CD14-positive monocyte (primary cell): ENCODE measurements at regions not wholly inside any gene's neighbourhood (a gene's known extent, or its start where the extent isn't known, plus 50 kb on each side); places are given as distances from the start of the nearest gene placed in this dataset.

Experiments used
- DNase-seq, 3 donors: peaks; one replicate each; pipeline ENCODE4 v3.0.0-alpha.2; 2011 to 2022
- H2AFZ ChIP-seq: 2 replicates; pipeline ENCODE4 v1.6.0; 2012; ENCODE audit warnings: mild to moderate bottlenecking, low read depth, low read length, inconsistent platforms; ENCODE audit not compliant: insufficient read depth, poor library complexity, severe bottlenecking
- H3K27ac ChIP-seq, 2 donors: 1 replicate in 1 of 2; 2 replicates in 1 of 2; pipeline ENCODE4 v1.5.1; 2012 to 2013; ENCODE audit warnings: low read length in 2 of 2, control low read depth in 1 of 2, inconsistent platforms in 1 of 2, low read depth in 1 of 2, mild to moderate bottlenecking in 1 of 2
- H3K27me3 ChIP-seq, 2 donors: one replicate each; pipeline versions ENCODE4 v1.6.0 to v1.6.1; 2011 to 2013; ENCODE audit warnings: low read length in 2 of 2; ENCODE audit not compliant: control insufficient read depth in 2 of 2, insufficient read depth in 2 of 2
- H3K36me3 ChIP-seq, 2 donors: replicated peaks in 1 of 2; 1 replicate in 1 of 2; 2 replicates in 1 of 2; pipeline versions ENCODE4 v1.5.1 to v1.6.1; 2012 to 2013; ENCODE audit warnings: low read length in 2 of 2, control low read depth in 1 of 2, inconsistent platforms in 1 of 2, mild to moderate bottlenecking in 1 of 2; ENCODE audit not compliant: insufficient read depth in 2 of 2, control insufficient read depth in 1 of 2
- H3K4me1 ChIP-seq, 2 donors: 1 replicate in 1 of 2; 2 replicates in 1 of 2; pipeline versions ENCODE4 v1.5.1 to v1.6.1; 2012 to 2013; ENCODE audit warnings: low read length in 2 of 2, control low read depth in 1 of 2, inconsistent platforms in 1 of 2, mild to moderate bottlenecking in 1 of 2, moderate library complexity in 1 of 2; ENCODE audit not compliant: insufficient read depth in 2 of 2, control insufficient read depth in 1 of 2
- H3K4me2 ChIP-seq: replicated peaks from 2 replicates; pipeline ENCODE3; 2012; ENCODE audit warnings: low read length, moderate library complexity, mild to moderate bottlenecking; ENCODE audit not compliant: poor library complexity, severe bottlenecking; ENCODE audit errors: extremely low read depth
- H3K4me3 ChIP-seq, 3 experiments: fragments of 200-600 bp in 1 of 3; sonication (generic) in 1 of 3; replicated peaks in 1 of 3; 1 replicate in 2 of 3; 2 replicates in 1 of 3; pipeline ENCODE4 v1.5.1; 2011 to 2013; ENCODE audit warnings: low read length in 3 of 3, mild to moderate bottlenecking in 3 of 3, control low read depth in 2 of 3, low read depth in 2 of 3, inconsistent platforms in 1 of 3, moderate library complexity in 1 of 3
- H3K79me2 ChIP-seq: 2 replicates; pipeline ENCODE4 v1.6.0; 2012; ENCODE audit warnings: mild to moderate bottlenecking, control low read depth, inconsistent platforms, low read length, moderate library complexity; ENCODE audit not compliant: insufficient read depth
- H3K9ac ChIP-seq: 2 replicates; pipeline ENCODE4 v1.6.0; 2017; ENCODE audit warnings: low read length, mild to moderate bottlenecking; ENCODE audit not compliant: insufficient read depth, poor library complexity, severe bottlenecking
- H3K9me3 ChIP-seq, 2 donors: replicated peaks in 1 of 2; 1 replicate in 1 of 2; 2 replicates in 1 of 2; pipeline versions ENCODE4 v1.5.1 to v1.6.1; 2012 to 2013; ENCODE audit warnings: low read length in 2 of 2, control low read depth in 1 of 2; ENCODE audit not compliant: control insufficient read depth in 1 of 2, insufficient read depth in 1 of 2
- H4K20me1 ChIP-seq: 2 replicates; pipeline ENCODE4 v1.6.0; 2012; ENCODE audit warnings: mild to moderate bottlenecking, low read length, control low read depth, moderate library complexity; ENCODE audit not compliant: insufficient read depth
- H3K27ac Mint-ChIP-seq, 7 donors: one replicate each; pipeline ENCODE4 v1.8.0; 2020; ENCODE audit warnings: mild to moderate bottlenecking in 7 of 7, mixed read lengths in 7 of 7, moderate library complexity in 6 of 7, inconsistent platforms in 2 of 7
- H3K27me3 Mint-ChIP-seq, 3 donors: one replicate each; pipeline ENCODE4 v1.8.0; 2021 to 2022; ENCODE audit warnings: low read depth in 3 of 3, mild to moderate bottlenecking in 3 of 3, mixed read lengths in 3 of 3, moderate library complexity in 3 of 3, inconsistent platforms in 1 of 3
- H3K36me3 Mint-ChIP-seq, 2 donors: one replicate each; pipeline ENCODE4 v1.8.0; 2020; ENCODE audit warnings: mixed read lengths in 2 of 2, inconsistent platforms in 1 of 2, mild to moderate bottlenecking in 1 of 2
- H3K4me1 Mint-ChIP-seq: one replicate; pipeline ENCODE4 v1.8.0; 2020; ENCODE audit warnings: mild to moderate bottlenecking, mixed read lengths
- H3K4me3 Mint-ChIP-seq, 2 donors: one replicate each; pipeline ENCODE4 v1.8.0; 2020; ENCODE audit warnings: mild to moderate bottlenecking in 2 of 2, mixed read lengths in 2 of 2, moderate library complexity in 1 of 2
- H3K9me3 Mint-ChIP-seq, 7 donors: one replicate each; pipeline ENCODE4 v1.8.0; 2020 to 2022; ENCODE audit warnings: mixed read lengths in 7 of 7, mild to moderate bottlenecking in 6 of 7, moderate library complexity in 6 of 7, inconsistent platforms in 2 of 7
- WGBS: methylation state at CpG from one replicate; pipeline ENCODE4 v1.1.5; 2013; ENCODE audit warnings: missing lambda C conversion rate; ENCODE audit not compliant: insufficient coverage; 5-methylcytosine and 5-hydroxymethylcytosine counted together
- intact Hi-C, 2 donors: fragments of 100-400 bp; cut with micrococcal nuclease; formaldehyde crosslinking; loops; one replicate each; pipeline versions ENCODE4 v1.15.0 to v1.15.1; 2023
- TF ChIP-seq, protein P1 (sequence below): fragments of 200-600 bp; IDR thresholded peaks from one replicate; pipeline ENCODE4 v1.8.0; 2022; ENCODE audit warnings: antibody characterized with exemption, mild to moderate bottlenecking

DNA sequence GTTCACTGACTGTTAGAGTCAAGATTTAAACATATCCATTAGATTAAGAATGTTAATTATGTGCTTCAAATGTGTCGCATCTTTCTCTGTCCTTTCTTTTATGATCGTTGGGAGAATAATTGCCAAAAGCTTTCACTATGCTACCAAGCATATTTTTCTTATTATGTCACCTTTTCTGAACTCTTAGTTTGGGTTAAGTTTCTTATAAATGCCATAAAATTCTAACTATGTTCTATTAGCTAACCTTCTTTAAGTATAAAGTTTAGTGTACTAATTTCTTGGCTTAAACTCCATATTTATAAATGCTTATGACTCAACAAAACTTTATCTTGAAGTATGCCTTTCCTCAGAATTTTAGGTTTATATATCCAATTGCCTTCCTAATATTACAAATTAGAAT lies 1759.4 kb downstream of the PCDH9 start:
- WGBS = no CpG with 5 or more reads among the region's 2 CpGs
- Histone ChIP-seq H3K36me3 (no peaks in the 10 kb centered on the region), H3K9ac (no peak overlapping the region), H2AFZ (no peak overlapping the region), H3K4me3 (no peak overlapping the region), H3K27me3 (no peaks in the 10 kb centered on the region), H3K79me2 (no peaks in the 10 kb centered on the region), H3K27ac (no peak overlapping the region), H3K4me1 (peaks cover 6% of the 10 kb centered on the region in 2 donors), H4K20me1 (no peaks in the 10 kb centered on the region), H3K9me3 (no peaks in the 10 kb centered on the region), H3K4me2 (no peak overlapping the region)
- intact Hi-C loops = no loop called here
- Mint-ChIP-seq H3K27ac (no peak overlapping the region), H3K9me3 (peaks cover 0 to 9% (median 6%) of the 10 kb centered on the region in 7 donors), H3K4me1 (peaks cover 23% of the 10 kb centered on the region), H3K36me3 (no peaks in the 10 kb centered on the region), H3K4me3 (no peak overlapping the region), H3K27me3 (no peaks in the 10 kb centered on the region)
- TF ChIP-seq, protein P1, sequence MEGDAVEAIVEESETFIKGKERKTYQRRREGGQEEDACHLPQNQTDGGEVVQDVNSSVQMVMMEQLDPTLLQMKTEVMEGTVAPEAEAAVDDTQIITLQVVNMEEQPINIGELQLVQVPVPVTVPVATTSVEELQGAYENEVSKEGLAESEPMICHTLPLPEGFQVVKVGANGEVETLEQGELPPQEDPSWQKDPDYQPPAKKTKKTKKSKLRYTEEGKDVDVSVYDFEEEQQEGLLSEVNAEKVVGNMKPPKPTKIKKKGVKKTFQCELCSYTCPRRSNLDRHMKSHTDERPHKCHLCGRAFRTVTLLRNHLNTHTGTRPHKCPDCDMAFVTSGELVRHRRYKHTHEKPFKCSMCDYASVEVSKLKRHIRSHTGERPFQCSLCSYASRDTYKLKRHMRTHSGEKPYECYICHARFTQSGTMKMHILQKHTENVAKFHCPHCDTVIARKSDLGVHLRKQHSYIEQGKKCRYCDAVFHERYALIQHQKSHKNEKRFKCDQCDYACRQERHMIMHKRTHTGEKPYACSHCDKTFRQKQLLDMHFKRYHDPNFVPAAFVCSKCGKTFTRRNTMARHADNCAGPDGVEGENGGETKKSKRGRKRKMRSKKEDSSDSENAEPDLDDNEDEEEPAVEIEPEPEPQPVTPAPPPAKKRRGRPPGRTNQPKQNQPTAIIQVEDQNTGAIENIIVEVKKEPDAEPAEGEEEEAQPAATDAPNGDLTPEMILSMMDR = no peak
- no peak for DNase-seq

DNA sequence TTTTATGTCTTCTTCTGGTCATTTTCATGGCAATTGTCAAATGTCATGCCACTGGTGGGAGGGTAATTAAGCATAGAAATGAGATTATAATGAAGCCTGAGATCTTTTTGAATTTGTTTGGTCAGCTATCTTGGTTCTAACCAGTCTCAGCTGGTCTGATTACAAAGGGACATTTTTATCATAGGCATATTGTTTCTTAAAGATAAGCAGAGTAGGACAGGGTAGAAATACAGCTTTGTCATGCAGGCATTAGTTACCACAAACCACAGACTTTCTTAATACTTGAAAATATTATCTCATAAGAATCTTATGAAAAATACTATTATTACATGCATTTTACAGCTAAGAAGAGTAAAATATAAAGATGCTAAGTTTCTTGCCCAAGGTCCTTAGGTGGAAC lies 1761.5 kb downstream of the PCDH9 start:
- peaks cover 0 to 12% (median 8%) of the 10 kb centered on the region in 7 donors for H3K9me3 Mint-ChIP-seq

More for the DNA sequence above, 1761.5 kb downstream of the PCDH9 start:
- no peak for DNase-seq
- no peak overlapping the region for H3K27ac Mint-ChIP-seq
- H3K4me1 Mint-ChIP-seq = peaks cover 23% of the 10 kb centered on the region
- Histone ChIP-seq H3K4me1 (peaks cover 6% of the 10 kb centered on the region in 2 donors), H3K79me2 (no peaks in the 10 kb centered on the region), H3K9me3 (no peaks in the 10 kb centered on the region), H3K4me2 (peak overlapping the region; percentile 17), H4K20me1 (no peaks in the 10 kb centered on the region), H3K9ac (peak overlapping the region; percentile 13), H3K27ac (no peak overlapping the region), H2AFZ (no peak overlapping the region), H3K36me3 (no peaks in the 10 kb centered on the region), H3K27me3 (no peaks in the 10 kb centered on the region), H3K4me3 (peak overlapping the region in 1 of 3 experiments; percentile 5)
- intact Hi-C loops = no loop called here
- peaks cover 0 to 3% (median 0%) of the 10 kb centered on the region in 3 donors for H3K27me3 Mint-ChIP-seq
- TF ChIP-seq, protein P1 = no peak
- H3K4me3 Mint-ChIP-seq = peak overlapping the region in 1 of 2 donors; percentile 76
- no peaks in the 10 kb centered on the region for H3K36me3 Mint-ChIP-seq
